Ovary (tissue), 7 donors: ENCODE measurements at regions not wholly inside any gene's neighbourhood (a gene's known extent, or its start where the extent isn't known, plus 50 kb on each side); places are given as distances from the start of the nearest gene placed in this dataset.

Experiments
- DNase-seq, 5 donors: peaks; one replicate each; pipeline ENCODE4 v3.0.0-alpha.2; 2019 to 2020
- H3K27ac ChIP-seq, 2 donors: fragments of 200-600 bp; one replicate each; pipeline versions ENCODE4 v1.5.1 to v1.8.0; 2019 to 2022
- H3K27me3 ChIP-seq: fragments of 200-600 bp; one replicate; pipeline ENCODE4 v1.8.0; 2022
- H3K36me3 ChIP-seq: fragments of 200-600 bp; sonication (generic); one replicate; pipeline ENCODE4 v1.5.1; 2019
- H3K4me1 ChIP-seq: one replicate; pipeline ENCODE4 v1.8.1; 2013; ENCODE audit warnings: mild to moderate bottlenecking, moderate library complexity; ENCODE audit not compliant: insufficient read depth
- H3K4me3 ChIP-seq: fragments of 200-600 bp; sonication (generic); one replicate; pipeline ENCODE4 v1.5.1; 2017
- H3K9me3 ChIP-seq, 2 donors: fragments of 200-600 bp in 1 of 2; sonication (generic) in 1 of 2; one replicate each; pipeline versions ENCODE4 v1.5.1 to v1.8.1; 2013 to 2019; ENCODE audit warnings: mild to moderate bottlenecking in 1 of 2, moderate library complexity in 1 of 2
- CTCF ChIP-seq, 3 donors: fragments of 450-650 bp in 2 of 3; fragments of 200-600 bp in 1 of 3; IDR thresholded peaks; one replicate each; pipeline versions ENCODE4 v1.5.1 to v1.8.0; 2016 to 2022; ENCODE audit warnings: antibody characterized with exemption in 3 of 3, mild to moderate bottlenecking in 1 of 3
- EP300 ChIP-seq: sonication (generic); formaldehyde crosslinking; IDR thresholded peaks from one replicate; pipeline ENCODE4 v1.6.1; 2017; ENCODE audit warnings: antibody characterized with exemption
- POLR2A ChIP-seq: fragments of 450-650 bp; IDR thresholded peaks from one replicate; pipeline ENCODE4 v1.6.1; 2017; ENCODE audit warnings: antibody characterized with exemption, mild to moderate bottlenecking, moderate library complexity
- WGBS, 3 donors: extraction: QIAGEN DNeasy Blood & Tissue Kit in 1 of 3; methylation state at CpG; one replicate each; pipeline versions ENCODE4 v1.1.5 to v1.1.7; 2013 to 2017; 5-methylcytosine and 5-hydroxymethylcytosine counted together
- intact Hi-C, 4 donors: fragments of 100-400 bp; cut with DNase I; formaldehyde crosslinking; loops; one replicate each; pipeline versions ENCODE4 v1.11.0 to v1.15.1; 2022 to 2023
- donor health status: DM: no; HTN: no; CAD: no; lungs with moderate emphysema.
- donor health status: DM: no; HTN: no; CAD: no.
- donor health status: Bipolar disorder and iron deficiency.
- donor health status: DM: no; HTN: no; CAD: no.
- donor health status: DM: yes; HTN: yes; CAD: no.

- WGBS, 3 donors, result 60 to 71% (median 71%) methylated on average over 8 of the region's 8 CpGs
- intact Hi-C loops, result no loop called here
- Histone ChIP-seq H3K4me3 (no peak overlapping the region), H3K36me3 (no peaks in the 10 kb centered on the region), H3K27ac (no peak overlapping the region), H3K4me1 (no peaks in the 10 kb centered on the region), H3K27me3 (no peaks in the 10 kb centered on the region), H3K9me3 (no peaks in the 10 kb centered on the region)
- no peak for DNase-seq
- no peak for TF ChIP-seq EP300
- TF ChIP-seq POLR2A, result no peak
- TF ChIP-seq CTCF (IDR thresholded peaks at IDR 0.05), result no peak
These were observed 735.6 kb upstream of the GBE1 start for GRCh38 chr3:82496890-82497560.

- intact Hi-C loops, result no loop called here
- TF ChIP-seq EP300 (no peak), CTCF (IDR thresholded peaks at IDR 0.05) (no peak), POLR2A (no peak)
- Histone ChIP-seq H3K9me3 (no peaks in the 10 kb centered on the region), H3K4me3 (no peak overlapping the region), H3K27me3 (no peaks in the 10 kb centered on the region), H3K36me3 (no peaks in the 10 kb centered on the region), H3K27ac (no peak overlapping the region), H3K4me1 (no peaks in the 10 kb centered on the region)
- WGBS, 3 donors, result 84 to 95% (median 85%) methylated on average over 2 of the region's 2 CpGs
- no peak for DNase-seq
These were observed 734.2 kb upstream of the GBE1 start for GRCh38 chr3:82495655-82496054.

- no peak overlapping the region for H3K27ac ChIP-seq
- WGBS, 3 donors, result 93 to 98% (median 97%) methylated on average over 1 of the region's 1 CpG
- no peaks in the 10 kb centered on the region for H3K27me3 ChIP-seq
- H3K9me3 ChIP-seq, result no peaks in the 10 kb centered on the region
- no peak overlapping the region for H3K4me3 ChIP-seq
- TF ChIP-seq EP300, result no peak
- H3K4me1 ChIP-seq, result no peaks in the 10 kb centered on the region
- DNase-seq, result no peak
- H3K36me3 ChIP-seq, result no peaks in the 10 kb centered on the region
- intact Hi-C loops, result no loop called here
These were observed 733.6 kb upstream of the GBE1 start for GRCh38 chr3:82494977-82495489.

- H3K27ac ChIP-seq, result no peak overlapping the region
- H3K36me3 ChIP-seq, result no peaks in the 10 kb centered on the region
- no peaks in the 10 kb centered on the region for H3K27me3 ChIP-seq
- H3K4me1 ChIP-seq, result no peaks in the 10 kb centered on the region
- H3K9me3 ChIP-seq, result no peaks in the 10 kb centered on the region
- WGBS, 3 donors, result 85 to 91% (median 89%) methylated on average over 2 of the region's 2 CpGs
- no peak overlapping the region for H3K4me3 ChIP-seq
- TF ChIP-seq CTCF (IDR thresholded peaks at IDR 0.05) (no peak), POLR2A (no peak), EP300 (no peak)
- DNase-seq, result no peak
- intact Hi-C loops, result no loop called here
These were observed 732.4 kb upstream of the GBE1 start for GRCh38 chr3:82493858-82494257.

- Histone ChIP-seq H3K36me3 (no peaks in the 10 kb centered on the region), H3K4me3 (no peak overlapping the region), H3K27ac (no peak overlapping the region), H3K9me3 (no peaks in the 10 kb centered on the region), H3K4me1 (no peaks in the 10 kb centered on the region), H3K27me3 (no peaks in the 10 kb centered on the region)
- TF ChIP-seq CTCF (IDR thresholded peaks at IDR 0.05) (no peak), EP300 (no peak), POLR2A (no peak)
- WGBS, 3 donors, result 89 to 98% (median 94%) methylated on average over 1 of the region's 1 CpG
- intact Hi-C loops, result no loop called here
- DNase-seq, result no peak
These were observed 713.9 kb upstream of the GBE1 start for GRCh38 chr3:82475306-82475705.
